NCI-H526 (cell line): ENCODE measurements at regions not wholly inside any gene's neighbourhood (a gene's known extent, or its start where the extent isn't known, plus 50 kb on each side); places are given as distances from the start of the nearest gene placed in this dataset.

Experiments used
- DNase-seq, 2 experiments: peaks; one replicate each; lab custom pipeline; 2025; lab: John Stamatoyannopoulos, UW

GRCh38 chr5:53219174-53219573 lies 109.6 kb upstream of the MOCS2 start:
- no peak for DNase-seq

GRCh38 chr5:53219610-53220009 lies 110.1 kb upstream of the MOCS2 start:
- no peak for DNase-seq

- no peak for DNase-seq
These were observed 124.3 kb upstream of the MOCS2 start for GRCh38 chr5:53233645-53234405.

GRCh38 chr5:53236683-53237082 lies 127.1 kb upstream of the MOCS2 start:
- no peak for DNase-seq

GRCh38 chr5:53237876-53238275 lies 128.3 kb upstream of the MOCS2 start:
- DNase-seq: no peak

GRCh38 chr5:53239301-53239990 lies 129.9 kb upstream of the MOCS2 start:
- DNase-seq: no peak

- DNase-seq: no peak
These were observed 131.1 kb upstream of the MOCS2 start for GRCh38 chr5:53240661-53241060.

GRCh38 chr5:53241572-53241971 lies 132.0 kb upstream of the MOCS2 start:
- DNase-seq: no peak

- no peak for DNase-seq
These were observed 133.8 kb upstream of the MOCS2 start for GRCh38 chr5:53243403-53243802.

- no peak for DNase-seq
These were observed 136.7 kb upstream of the MOCS2 start for GRCh38 chr5:53246042-53246836.

GRCh38 chr5:53249529-53250200 lies 140.1 kb upstream of the MOCS2 start:
- DNase-seq: no peak

- no peak for DNase-seq
These were observed 140.6 kb upstream of the MOCS2 start for GRCh38 chr5:53250201-53250550.

GRCh38 chr5:53253421-53253871 lies 143.9 kb upstream of the MOCS2 start:
- peak; percentile 52 to 72 for DNase-seq

GRCh38 chr5:53256746-53257145 lies 147.2 kb upstream of the MOCS2 start:
- DNase-seq: no peak

GRCh38 chr5:53257806-53258373 lies 148.3 kb upstream of the MOCS2 start:
- no peak for DNase-seq

GRCh38 chr5:53259176-53259575 lies 149.6 kb upstream of the MOCS2 start:
- no peak for DNase-seq

GRCh38 chr5:53260446-53260845 lies 150.9 kb upstream of the MOCS2 start:
- no peak for DNase-seq

- no peak for DNase-seq
These were observed 151.7 kb upstream of the MOCS2 start for GRCh38 chr5:53261245-53261644.

- DNase-seq: no peak
These were observed 152.9 kb upstream of the MOCS2 start for GRCh38 chr5:53262348-53262970.

GRCh38 chr5:53263151-53263550 lies 153.6 kb upstream of the MOCS2 start:
- no peak for DNase-seq

- DNase-seq: no peak
These were observed 155.5 kb upstream of the MOCS2 start for GRCh38 chr5:53265043-53265442.
